Left lung (tissue), 4 donors: ENCODE measurements at regions not wholly inside any gene's neighbourhood (a gene's known extent, or its start where the extent isn't known, plus 50 kb on each side); places are given as distances from the start of the nearest gene placed in this dataset.

ENCODE experiments used
- ATAC-seq: fragments of 200-7000 bp; cut with Tn5 transposase; one replicate; pipeline ENCODE4 v1.9.1; 2020; ENCODE audit warnings: moderate library complexity
- DNase-seq, 4 donors: peaks; one replicate each; pipeline ENCODE4 v3.0.0-alpha.2; 2013 to 2020
- H3K27ac ChIP-seq, 2 donors: fragments of 200-600 bp; sonication (generic) in 1 of 2; one replicate each; pipeline versions ENCODE4 v1.5.0 to v1.8.0; 2020 to 2021
- H3K27me3 ChIP-seq, 2 donors: fragments of 200-600 bp; sonication (generic) in 1 of 2; one replicate each; pipeline versions ENCODE4 v1.5.0 to v1.8.0; 2020 to 2021
- H3K36me3 ChIP-seq, 2 donors: fragments of 200-600 bp; sonication (generic) in 1 of 2; one replicate each; pipeline versions ENCODE4 v1.5.0 to v1.8.0; 2020 to 2021
- H3K4me1 ChIP-seq, 2 donors: fragments of 200-600 bp; one replicate each; pipeline ENCODE4 v1.8.0; 2021
- H3K4me3 ChIP-seq, 2 donors: fragments of 200-600 bp; sonication (generic) in 1 of 2; one replicate each; pipeline versions ENCODE4 v1.5.0 to v1.8.0; 2020 to 2021; ENCODE audit warnings: mild to moderate bottlenecking in 1 of 2
- H3K9me3 ChIP-seq, 2 donors: fragments of 200-600 bp; sonication (generic) in 1 of 2; one replicate each; pipeline versions ENCODE4 v1.5.0 to v1.8.0; 2020 to 2021
- CTCF ChIP-seq, 2 donors: fragments of 200-600 bp; sonication (generic) in 1 of 2; IDR thresholded peaks; one replicate each; pipeline versions ENCODE4 v1.5.0 to v1.8.0; 2021; ENCODE audit warnings: antibody characterized with exemption in 2 of 2
- intact Hi-C, 2 donors: fragments of 100-400 bp; cut with DNase I; formaldehyde crosslinking; loops; one replicate each; pipeline versions ENCODE4 v1.11.2 to v1.14.2; 2022
- donor health status: DM: no; HTN: yes; CAD: no.
- donor health status: DM: no; HTN: no; CAD: no.

- DNase-seq (no peak), ATAC-seq (no peak)
- no peak for TF ChIP-seq CTCF (IDR thresholded peaks at IDR 0.05)
- intact Hi-C loops: no loop called here
- Histone ChIP-seq H3K27me3 (no peaks in the 10 kb centered on the region), H3K4me3 (no peak overlapping the region), H3K9me3 (no peaks in the 10 kb centered on the region), H3K4me1 (no peaks in the 10 kb centered on the region), H3K36me3 (no peaks in the 10 kb centered on the region), H3K27ac (no peak overlapping the region)
Observed at GRCh38 chr4:59258002-59258401, 1942.1 kb upstream of the ADGRL3 start.

GRCh38 chr4:59307609-59308008 lies 1892.5 kb upstream of the ADGRL3 start:
- H3K27me3 ChIP-seq: no peaks in the 10 kb centered on the region
- intact Hi-C loops: no loop called here
- ATAC-seq: no peak
- no peak overlapping the region for H3K27ac ChIP-seq
- no peak for DNase-seq
- no peaks in the 10 kb centered on the region for H3K36me3 ChIP-seq
- no peak for TF ChIP-seq CTCF (IDR thresholded peaks at IDR 0.05)
- no peak overlapping the region for H3K4me3 ChIP-seq
- peaks cover 0 to 8% of the 10 kb centered on the region in 2 donors for H3K9me3 ChIP-seq
- no peaks in the 10 kb centered on the region for H3K4me1 ChIP-seq

GRCh38 chr4:59314637-59315036 lies 1885.5 kb upstream of the ADGRL3 start:
- no peak overlapping the region for H3K27ac ChIP-seq
- H3K9me3 ChIP-seq: no peaks in the 10 kb centered on the region
- no peaks in the 10 kb centered on the region for H3K27me3 ChIP-seq
- DNase-seq: no peak
- intact Hi-C loops: no loop called here
- H3K36me3 ChIP-seq: no peaks in the 10 kb centered on the region
- no peak for ATAC-seq
- no peak overlapping the region for H3K4me3 ChIP-seq
- TF ChIP-seq CTCF (IDR thresholded peaks at IDR 0.05): no peak
- H3K4me1 ChIP-seq: no peaks in the 10 kb centered on the region

- no peak for TF ChIP-seq CTCF (IDR thresholded peaks at IDR 0.05)
- no peaks in the 10 kb centered on the region for H3K36me3 ChIP-seq
- no peaks in the 10 kb centered on the region for H3K4me1 ChIP-seq
- ATAC-seq: no peak
- intact Hi-C loops: no loop called here
- H3K27ac ChIP-seq: no peak overlapping the region
- H3K9me3 ChIP-seq: no peaks in the 10 kb centered on the region
- no peaks in the 10 kb centered on the region for H3K27me3 ChIP-seq
- H3K4me3 ChIP-seq: no peak overlapping the region
- no peak for DNase-seq
Observed at GRCh38 chr4:59339631-59340030, 1860.5 kb upstream of the ADGRL3 start.

- no peaks in the 10 kb centered on the region for H3K27me3 ChIP-seq
- no peaks in the 10 kb centered on the region for H3K4me1 ChIP-seq
- no peaks in the 10 kb centered on the region for H3K36me3 ChIP-seq
- no peak for DNase-seq
- no peak overlapping the region for H3K4me3 ChIP-seq
- H3K9me3 ChIP-seq: no peaks in the 10 kb centered on the region
- no peak overlapping the region for H3K27ac ChIP-seq
- intact Hi-C loops: no loop called here
- TF ChIP-seq CTCF (IDR thresholded peaks at IDR 0.05): no peak
- ATAC-seq: no peak
Observed at GRCh38 chr4:59341506-59341905, 1858.6 kb upstream of the ADGRL3 start.
